ENCODE measurements at regions not wholly inside any gene's neighbourhood (a gene's known extent, or its start where the extent isn't known, plus 50 kb on each side); places are given as distances from the start of the nearest gene placed in this dataset.

DNA sequence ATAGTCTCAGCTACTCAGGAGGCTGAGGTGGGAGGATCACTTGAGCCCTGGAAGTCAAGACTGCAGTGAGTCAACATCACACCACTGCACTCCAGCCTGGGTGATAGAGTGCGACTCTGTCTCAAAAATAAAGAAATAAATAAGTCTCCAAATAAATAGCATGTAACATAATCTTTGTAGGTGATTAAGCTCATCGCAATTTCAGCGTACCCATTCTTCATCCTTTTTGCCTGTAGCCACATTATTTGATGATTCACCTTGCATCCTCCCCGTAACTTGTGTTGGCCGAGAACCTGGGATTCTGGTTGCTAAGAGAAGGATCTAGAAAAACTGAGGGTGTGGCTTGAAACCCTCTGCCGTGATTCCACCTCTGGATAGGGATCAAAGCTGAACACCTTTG is 115.1 kb downstream of the GALC start:
- TF ChIP-seq, protein P1, sequence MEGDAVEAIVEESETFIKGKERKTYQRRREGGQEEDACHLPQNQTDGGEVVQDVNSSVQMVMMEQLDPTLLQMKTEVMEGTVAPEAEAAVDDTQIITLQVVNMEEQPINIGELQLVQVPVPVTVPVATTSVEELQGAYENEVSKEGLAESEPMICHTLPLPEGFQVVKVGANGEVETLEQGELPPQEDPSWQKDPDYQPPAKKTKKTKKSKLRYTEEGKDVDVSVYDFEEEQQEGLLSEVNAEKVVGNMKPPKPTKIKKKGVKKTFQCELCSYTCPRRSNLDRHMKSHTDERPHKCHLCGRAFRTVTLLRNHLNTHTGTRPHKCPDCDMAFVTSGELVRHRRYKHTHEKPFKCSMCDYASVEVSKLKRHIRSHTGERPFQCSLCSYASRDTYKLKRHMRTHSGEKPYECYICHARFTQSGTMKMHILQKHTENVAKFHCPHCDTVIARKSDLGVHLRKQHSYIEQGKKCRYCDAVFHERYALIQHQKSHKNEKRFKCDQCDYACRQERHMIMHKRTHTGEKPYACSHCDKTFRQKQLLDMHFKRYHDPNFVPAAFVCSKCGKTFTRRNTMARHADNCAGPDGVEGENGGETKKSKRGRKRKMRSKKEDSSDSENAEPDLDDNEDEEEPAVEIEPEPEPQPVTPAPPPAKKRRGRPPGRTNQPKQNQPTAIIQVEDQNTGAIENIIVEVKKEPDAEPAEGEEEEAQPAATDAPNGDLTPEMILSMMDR (IDR thresholded peaks at IDR 0.05; ENCODE audit: poor library complexity, severe bottlenecking): no peak
- TF ChIP-seq TAF1 (IDR thresholded peaks at IDR 0.05; ENCODE audit: low read depth) (no peak), EZH2 (IDR thresholded peaks at IDR 0.05; ENCODE audit: borderline replicate concordance, insufficient read depth, low read length, poor library complexity, severe bottlenecking) (no peak), POLR2AphosphoS5 (IDR thresholded peaks at IDR 0.05) (no peak), MXI1 (conservative IDR thresholded peaks at IDR 0.05; ENCODE audit: poor library complexity, severe bottlenecking) (no peak), RAD21 (conservative IDR thresholded peaks at IDR 0.05) (no peak), EP300 (conservative IDR thresholded peaks at IDR 0.05; ENCODE audit: poor library complexity, severe bottlenecking) (no peak)
- TF ChIP-seq, protein P2, sequence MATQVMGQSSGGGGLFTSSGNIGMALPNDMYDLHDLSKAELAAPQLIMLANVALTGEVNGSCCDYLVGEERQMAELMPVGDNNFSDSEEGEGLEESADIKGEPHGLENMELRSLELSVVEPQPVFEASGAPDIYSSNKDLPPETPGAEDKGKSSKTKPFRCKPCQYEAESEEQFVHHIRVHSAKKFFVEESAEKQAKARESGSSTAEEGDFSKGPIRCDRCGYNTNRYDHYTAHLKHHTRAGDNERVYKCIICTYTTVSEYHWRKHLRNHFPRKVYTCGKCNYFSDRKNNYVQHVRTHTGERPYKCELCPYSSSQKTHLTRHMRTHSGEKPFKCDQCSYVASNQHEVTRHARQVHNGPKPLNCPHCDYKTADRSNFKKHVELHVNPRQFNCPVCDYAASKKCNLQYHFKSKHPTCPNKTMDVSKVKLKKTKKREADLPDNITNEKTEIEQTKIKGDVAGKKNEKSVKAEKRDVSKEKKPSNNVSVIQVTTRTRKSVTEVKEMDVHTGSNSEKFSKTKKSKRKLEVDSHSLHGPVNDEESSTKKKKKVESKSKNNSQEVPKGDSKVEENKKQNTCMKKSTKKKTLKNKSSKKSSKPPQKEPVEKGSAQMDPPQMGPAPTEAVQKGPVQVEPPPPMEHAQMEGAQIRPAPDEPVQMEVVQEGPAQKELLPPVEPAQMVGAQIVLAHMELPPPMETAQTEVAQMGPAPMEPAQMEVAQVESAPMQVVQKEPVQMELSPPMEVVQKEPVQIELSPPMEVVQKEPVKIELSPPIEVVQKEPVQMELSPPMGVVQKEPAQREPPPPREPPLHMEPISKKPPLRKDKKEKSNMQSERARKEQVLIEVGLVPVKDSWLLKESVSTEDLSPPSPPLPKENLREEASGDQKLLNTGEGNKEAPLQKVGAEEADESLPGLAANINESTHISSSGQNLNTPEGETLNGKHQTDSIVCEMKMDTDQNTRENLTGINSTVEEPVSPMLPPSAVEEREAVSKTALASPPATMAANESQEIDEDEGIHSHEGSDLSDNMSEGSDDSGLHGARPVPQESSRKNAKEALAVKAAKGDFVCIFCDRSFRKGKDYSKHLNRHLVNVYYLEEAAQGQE (IDR thresholded peaks at IDR 0.05; ENCODE audit: borderline replicate concordance): no peak
